H9 (cell line): ENCODE measurements at regions not wholly inside any gene's neighbourhood (a gene's known extent, or its start where the extent isn't known, plus 50 kb on each side); places are given as distances from the start of the nearest gene placed in this dataset.

ENCODE experiments used
- DNase-seq: peaks from one replicate; pipeline ENCODE4 v3.0.0-alpha.2; 2017
- H2AFZ ChIP-seq: one replicate; pipeline ENCODE4 v1.6.1; 2013; ENCODE audit warnings: mild to moderate bottlenecking, low read length, control low read depth, moderate library complexity
- H2AK5ac ChIP-seq: 2 replicates; pipeline ENCODE4 v1.6.1; 2013; ENCODE audit warnings: low read length, control low read depth, mixed read lengths; ENCODE audit not compliant: insufficient read length
- H2BK120ac ChIP-seq: one replicate; pipeline ENCODE4 v1.6.1; 2013; ENCODE audit warnings: low read depth, mild to moderate bottlenecking, low read length, control low read depth, inconsistent platforms; ENCODE audit not compliant: poor library complexity, severe bottlenecking
- H2BK12ac ChIP-seq: 2 replicates; pipeline ENCODE4 v1.6.1; 2013; ENCODE audit warnings: low read length, control low read depth, mixed read lengths, low read depth; ENCODE audit not compliant: insufficient read length
- H2BK15ac ChIP-seq: 2 replicates; pipeline ENCODE4 v1.6.1; 2013; ENCODE audit warnings: low read depth, low read length, control low read depth
- H2BK20ac ChIP-seq: one replicate; pipeline ENCODE4 v1.6.1; 2013; ENCODE audit warnings: low read depth, mild to moderate bottlenecking, low read length, control low read depth, inconsistent platforms; ENCODE audit not compliant: poor library complexity, severe bottlenecking
- H2BK5ac ChIP-seq: 2 replicates; pipeline ENCODE4 v1.6.1; 2013; ENCODE audit warnings: low read length, control low read depth, mixed read lengths; ENCODE audit not compliant: insufficient read length
- H3K14ac ChIP-seq: 2 replicates; pipeline ENCODE4 v1.6.1; 2013; ENCODE audit warnings: low read length, control low read depth; ENCODE audit not compliant: insufficient read depth
- H3K18ac ChIP-seq: 2 replicates; pipeline ENCODE4 v1.6.1; 2013; ENCODE audit warnings: low read depth, mild to moderate bottlenecking, mixed read lengths, low read length, control low read depth; ENCODE audit not compliant: insufficient read length
- H3K23ac ChIP-seq: 2 replicates; pipeline ENCODE4 v1.6.1; 2013; ENCODE audit warnings: low read length, control low read depth, mixed read lengths, low read depth; ENCODE audit not compliant: insufficient read length
- H3K23me2 ChIP-seq: 2 replicates; pipeline ENCODE4 v1.6.1; 2013; ENCODE audit warnings: low read depth, mild to moderate bottlenecking, mixed read lengths, low read length, control low read depth; ENCODE audit not compliant: insufficient read length, poor library complexity, severe bottlenecking
- H3K27ac ChIP-seq: 2 replicates; pipeline ENCODE4 v1.5.1; 2013; ENCODE audit warnings: low read length, control low read depth, mixed read lengths, low read depth; ENCODE audit not compliant: insufficient read length
- H3K27me3 ChIP-seq: 2 replicates; pipeline ENCODE4 v1.6.1; 2013; ENCODE audit warnings: low read length, control low read depth, inconsistent platforms; ENCODE audit not compliant: insufficient read depth
- H3K4ac ChIP-seq: 2 replicates; pipeline ENCODE4 v1.6.1; 2013; ENCODE audit warnings: low read depth, mild to moderate bottlenecking, control low read depth, inconsistent platforms, low read length, moderate library complexity
- H3K4me1 ChIP-seq: 2 replicates; pipeline ENCODE4 v1.6.1; 2013; ENCODE audit warnings: low read length, control low read depth, inconsistent platforms; ENCODE audit not compliant: insufficient read depth
- H3K4me2 ChIP-seq: 2 replicates; pipeline ENCODE4 v1.6.1; 2013; ENCODE audit warnings: low read length, control low read depth, mixed read lengths; ENCODE audit not compliant: insufficient read length, insufficient read depth
- H3K56ac ChIP-seq: 2 replicates; pipeline ENCODE4 v1.6.1; 2013; ENCODE audit warnings: low read depth, mild to moderate bottlenecking, mixed read lengths, low read length, control low read depth; ENCODE audit not compliant: insufficient read length
- H3K79me1 ChIP-seq: 2 replicates; pipeline ENCODE4 v1.6.1; 2013; ENCODE audit warnings: low read depth, mild to moderate bottlenecking, moderate library complexity, low read length, control low read depth, inconsistent platforms; ENCODE audit not compliant: insufficient read depth, poor library complexity, severe bottlenecking
- H3K79me2 ChIP-seq: 2 replicates; pipeline ENCODE4 v1.6.1; 2013; ENCODE audit warnings: low read length, control low read depth, inconsistent platforms; ENCODE audit not compliant: insufficient read depth
- H3K9ac ChIP-seq: 2 replicates; pipeline ENCODE4 v1.6.1; 2013; ENCODE audit warnings: low read length, control low read depth, mixed read lengths; ENCODE audit not compliant: insufficient read length; ENCODE audit errors: extremely low read depth
- H3K9me3 ChIP-seq: one replicate; pipeline ENCODE4 v1.6.1; 2013; ENCODE audit warnings: low read depth, low read length, inconsistent platforms; ENCODE audit not compliant: control insufficient read depth
- H3T11ph ChIP-seq: one replicate; pipeline ENCODE4 v1.6.1; 2013; ENCODE audit warnings: mild to moderate bottlenecking, low read length, control low read depth, inconsistent platforms
- H4K20me1 ChIP-seq: one replicate; pipeline ENCODE4 v1.6.1; 2013; ENCODE audit not compliant: control insufficient read depth, insufficient read length, insufficient read depth
- H4K5ac ChIP-seq: 2 replicates; pipeline ENCODE4 v1.6.1; 2013; ENCODE audit warnings: low read depth, mild to moderate bottlenecking, mixed read lengths, low read length, control low read depth; ENCODE audit not compliant: insufficient read length
- H4K8ac ChIP-seq: replicated peaks from 2 replicates; pipeline ENCODE4 v1.6.1; 2013; ENCODE audit warnings: low read length, control low read depth, mixed read lengths, low read depth; ENCODE audit not compliant: insufficient read length
- H4K91ac ChIP-seq: 2 replicates; pipeline ENCODE4 v1.6.1; 2013; ENCODE audit warnings: low read depth, mild to moderate bottlenecking, moderate library complexity, mixed read lengths, low read length, control low read depth; ENCODE audit not compliant: insufficient read length
- H3K27ac Mint-ChIP-seq, 3 experiments: 2 replicates in 2 of 3; 3 replicates in 1 of 3; pipeline ENCODE4 v1.8.0; 2020 to 2021; ENCODE audit warnings: mixed read lengths in 3 of 3, mild to moderate bottlenecking in 1 of 3, moderate library complexity in 1 of 3
- H3K27me3 Mint-ChIP-seq: 2 replicates; pipeline ENCODE4 v1.8.0; 2021; ENCODE audit warnings: low read depth, mild to moderate bottlenecking, moderate library complexity, mixed read lengths
- H3K36me3 Mint-ChIP-seq, 3 experiments: 2 replicates in 2 of 3; 3 replicates in 1 of 3; pipeline ENCODE4 v1.8.0; 2020 to 2021; ENCODE audit warnings: low read depth in 3 of 3, mixed read lengths in 3 of 3; ENCODE audit not compliant: insufficient read depth in 1 of 3
- H3K4me1 Mint-ChIP-seq, 2 experiments: 2 replicates each; pipeline ENCODE4 v1.8.0; 2020; ENCODE audit warnings: mixed read lengths in 2 of 2
- H3K4me3 Mint-ChIP-seq, 2 experiments: 2 replicates in 1 of 2; 3 replicates in 1 of 2; pipeline ENCODE4 v1.8.0; 2020 to 2021; ENCODE audit warnings: mild to moderate bottlenecking in 2 of 2, mixed read lengths in 2 of 2, moderate library complexity in 1 of 2
- H3K9me3 Mint-ChIP-seq, 2 experiments: 2 replicates in 1 of 2; 3 replicates in 1 of 2; pipeline ENCODE4 v1.8.0; 2020; ENCODE audit warnings: mild to moderate bottlenecking in 2 of 2, mixed read lengths in 2 of 2, moderate library complexity in 1 of 2
- WGBS: extraction: QIAGEN DNeasy Blood & Tissue Kit; methylation state at CpG from one replicate; pipeline ENCODE4 v1.1.7; 2013; ENCODE audit warnings: missing lambda C conversion rate, low lambda C conversion rate, mixed read lengths; ENCODE audit not compliant: insufficient read length; ENCODE audit errors: extremely low coverage; 5-methylcytosine and 5-hydroxymethylcytosine counted together
- TF ChIP-seq, protein P1 (sequence below): fragments of 200-600 bp; sonication (generic); conservative IDR thresholded peaks from 3 replicates; pipeline ENCODE4 v1.8.0; 2021; ENCODE audit warnings: antibody characterized with exemption, mild to moderate bottlenecking

GRCh38 chr20:24870881-24871280, 78.2 kb upstream of the CST7 start:
- H4K20me1 ChIP-seq, result no peaks in the 10 kb centered on the region
- no peak overlapping the region for H3K56ac ChIP-seq
- H2BK15ac ChIP-seq, result no peak overlapping the region
- no CpG with 5 or more reads among the region's 8 CpGs for WGBS
- H3K23ac ChIP-seq, result no peak overlapping the region
- H3K79me2 ChIP-seq, result no peaks in the 10 kb centered on the region
- TF ChIP-seq, protein P1, sequence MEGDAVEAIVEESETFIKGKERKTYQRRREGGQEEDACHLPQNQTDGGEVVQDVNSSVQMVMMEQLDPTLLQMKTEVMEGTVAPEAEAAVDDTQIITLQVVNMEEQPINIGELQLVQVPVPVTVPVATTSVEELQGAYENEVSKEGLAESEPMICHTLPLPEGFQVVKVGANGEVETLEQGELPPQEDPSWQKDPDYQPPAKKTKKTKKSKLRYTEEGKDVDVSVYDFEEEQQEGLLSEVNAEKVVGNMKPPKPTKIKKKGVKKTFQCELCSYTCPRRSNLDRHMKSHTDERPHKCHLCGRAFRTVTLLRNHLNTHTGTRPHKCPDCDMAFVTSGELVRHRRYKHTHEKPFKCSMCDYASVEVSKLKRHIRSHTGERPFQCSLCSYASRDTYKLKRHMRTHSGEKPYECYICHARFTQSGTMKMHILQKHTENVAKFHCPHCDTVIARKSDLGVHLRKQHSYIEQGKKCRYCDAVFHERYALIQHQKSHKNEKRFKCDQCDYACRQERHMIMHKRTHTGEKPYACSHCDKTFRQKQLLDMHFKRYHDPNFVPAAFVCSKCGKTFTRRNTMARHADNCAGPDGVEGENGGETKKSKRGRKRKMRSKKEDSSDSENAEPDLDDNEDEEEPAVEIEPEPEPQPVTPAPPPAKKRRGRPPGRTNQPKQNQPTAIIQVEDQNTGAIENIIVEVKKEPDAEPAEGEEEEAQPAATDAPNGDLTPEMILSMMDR, result no peak
- H2AFZ ChIP-seq, result no peak overlapping the region
- no peak overlapping the region for H4K91ac ChIP-seq
- no peak overlapping the region for H2BK5ac ChIP-seq
- H3K27me3 Mint-ChIP-seq, result peaks cover 2% of the 10 kb centered on the region
- no peak overlapping the region for H2BK12ac ChIP-seq
- H3K18ac ChIP-seq, result no peak overlapping the region
- H3K27ac ChIP-seq, result no peak overlapping the region
- H4K5ac ChIP-seq, result no peak overlapping the region
- H3K4me2 ChIP-seq, result no peak overlapping the region
- H3K4me1 Mint-ChIP-seq, result peaks cover 3 to 4% of the 10 kb centered on the region in 2 experiments; a peak in 2 of 4 replicates
- no peaks in the 10 kb centered on the region for H3K27me3 ChIP-seq
- no peak overlapping the region for H4K8ac ChIP-seq
- no peak for DNase-seq
- H2BK20ac ChIP-seq, result no peak overlapping the region
- peaks cover 13 to 17% of the 10 kb centered on the region in 2 experiments for H3K9me3 Mint-ChIP-seq
- no peak overlapping the region for H2BK120ac ChIP-seq
- H3K23me2 ChIP-seq, result peaks cover 2% of the 10 kb centered on the region
- H3K4me1 ChIP-seq, result no peaks in the 10 kb centered on the region
- H2AK5ac ChIP-seq, result no peak overlapping the region
- no peak overlapping the region for H3K14ac ChIP-seq
- peaks cover 5% of the 10 kb centered on the region for H3K9me3 ChIP-seq
- peaks cover 0 to 3% (median 3%) of the 10 kb centered on the region in 3 experiments; a peak in 5 of 7 replicates for H3K36me3 Mint-ChIP-seq
- H3K9ac ChIP-seq, result no peak overlapping the region
- no peaks in the 10 kb centered on the region for H3K79me1 ChIP-seq
- no peak overlapping the region for H3T11ph ChIP-seq
- no peak overlapping the region for H3K4ac ChIP-seq
- no peak overlapping the region for H3K4me3 Mint-ChIP-seq
- H3K27ac Mint-ChIP-seq, result no peak overlapping the region; a peak in 1 of 7 replicates
